Transverse colon (tissue), 4 donors: ENCODE measurements at regions not wholly inside any gene's neighbourhood (a gene's known extent, or its start where the extent isn't known, plus 50 kb on each side); places are given as distances from the start of the nearest gene placed in this dataset.

Experiments used
- DNase-seq: peaks from one replicate; pipeline ENCODE4 v3.0.0-alpha.2; 2019
- H3K27ac ChIP-seq, 4 donors: fragments of 200-600 bp; sonication (generic); 2 replicates each; pipeline ENCODE4 v1.5.1; 2016 to 2018; ENCODE audit warnings: inconsistent platforms in 4 of 4
- H3K27me3 ChIP-seq: fragments of 200-600 bp; sonication (generic); 2 replicates; pipeline ENCODE4 v1.5.1; 2017; ENCODE audit warnings: inconsistent platforms
- H3K36me3 ChIP-seq, 4 donors: fragments of 200-600 bp; sonication (generic); 2 replicates each; pipeline ENCODE4 v1.5.1; 2017 to 2019; ENCODE audit warnings: inconsistent platforms in 4 of 4
- H3K4me1 ChIP-seq, 4 donors: fragments of 200-600 bp; sonication (generic); 2 replicates each; pipeline ENCODE4 v1.5.1; 2017 to 2020; ENCODE audit warnings: inconsistent platforms in 4 of 4
- H3K4me3 ChIP-seq, 4 donors: fragments of 200-600 bp; sonication (generic); 1 replicate in 1 of 4; 2 replicates in 3 of 4; pipeline versions ENCODE4 v1.5.1 to v1.6.1; 2017 to 2019; ENCODE audit warnings: inconsistent platforms in 4 of 4
- H3K9me3 ChIP-seq, 2 donors: fragments of 200-600 bp; sonication (generic); 2 replicates each; pipeline ENCODE4 v1.5.1; 2017 to 2019; ENCODE audit warnings: inconsistent platforms in 2 of 2
- CTCF ChIP-seq, 5 experiments: fragments of 200-600 bp in 3 of 5; fragments of 450-650 bp in 2 of 5; sonication (generic) in 3 of 5; IDR thresholded peaks; 1 replicate in 2 of 5; 2 replicates in 3 of 5; pipeline ENCODE4 v1.5.1; 2016 to 2017; ENCODE audit warnings: antibody characterized with exemption in 5 of 5, inconsistent platforms in 3 of 5, mild to moderate bottlenecking in 2 of 5, moderate library complexity in 1 of 5
- EP300 ChIP-seq: sonication (generic); formaldehyde crosslinking; IDR thresholded peaks from one replicate; pipeline ENCODE4 v1.6.1; 2017; ENCODE audit warnings: antibody characterized with exemption, low read depth
- POLR2A ChIP-seq: fragments of 450-650 bp; IDR thresholded peaks from one replicate; pipeline ENCODE4 v1.6.1; 2016; ENCODE audit warnings: antibody characterized with exemption, mild to moderate bottlenecking, moderate library complexity
- POLR2AphosphoS5 ChIP-seq, 3 donors: sonication (generic); formaldehyde crosslinking; IDR thresholded peaks; one replicate each; pipeline ENCODE4 v1.6.1; 2016; ENCODE audit warnings: antibody characterized with exemption in 3 of 3
- WGBS, 2 donors: methylation state at CpG; one replicate each; pipeline ENCODE4 v1.1.5; 2018; ENCODE audit warnings: low coverage in 1 of 2; 5-methylcytosine and 5-hydroxymethylcytosine counted together
- in situ Hi-C, 4 donors: fragments of 200-750 bp; cut with MboI; loops; one replicate each; pipeline versions ENCODE4 v1.15.0 to v1.15.1; 2017; ENCODE audit warnings: low sequenced_read_pairs in 3 of 4, low pct_ligation_motif_present in 1 of 4, low pct_unique_long_range_greater_than_20kb in 1 of 4
- intact Hi-C: fragments of 100-400 bp; cut with DNase I; formaldehyde crosslinking; loops from one replicate; pipeline ENCODE4 v1.15.1; 2023; ENCODE audit warnings: low total_unique reads

GRCh38 chr4:56217343-56217890 is 169.9 kb downstream of the AASDH start:
- WGBS, 2 donors = 53 to 65% methylated on average over 3 of the region's 3 CpGs
- intact Hi-C loops = no loop called here
- H3K27me3 ChIP-seq = no peaks in the 10 kb centered on the region
- TF ChIP-seq POLR2A (no peak), POLR2AphosphoS5 (IDR thresholded peaks at IDR 0.05) (no peak), CTCF (IDR thresholded peaks at IDR 0.05) (no peak), EP300 (no peak)
- in situ Hi-C loops = no loop called here
- peaks cover 0 to 31% (median 8%) of the 10 kb centered on the region in 4 donors for H3K4me1 ChIP-seq
- no peaks in the 10 kb centered on the region for H3K36me3 ChIP-seq
- H3K4me3 ChIP-seq = no peak overlapping the region
- peak overlapping the region; percentile 1 to 51 (median 40) for H3K27ac ChIP-seq
- no peak for DNase-seq
- no peaks in the 10 kb centered on the region for H3K9me3 ChIP-seq

- H3K4me1 ChIP-seq = peaks cover 0 to 32% (median 8%) of the 10 kb centered on the region in 4 donors
- TF ChIP-seq EP300 = no peak
- TF ChIP-seq CTCF (IDR thresholded peaks at IDR 0.05) = no peak
- no peak for TF ChIP-seq POLR2A
- no peak for TF ChIP-seq POLR2AphosphoS5 (IDR thresholded peaks at IDR 0.05)
- in situ Hi-C loops (no loop called here), intact Hi-C loops (no loop called here)
- H3K9me3 ChIP-seq = peaks cover 0 to 5% of the 10 kb centered on the region in 2 donors
- peak overlapping the region; percentile 40 to 75 (median 65) for H3K27ac ChIP-seq
- peak; percentile 72 for DNase-seq
- H3K27me3 ChIP-seq = no peaks in the 10 kb centered on the region
- WGBS, 2 donors = 0 to 26% methylated on average over 1 to 3 of the region's 3 CpGs
- H3K4me3 ChIP-seq = no peak overlapping the region
- no peaks in the 10 kb centered on the region for H3K36me3 ChIP-seq
These were observed 171.4 kb downstream of the AASDH start for GRCh38 chr4:56215901-56216300.

GRCh38 chr4:56215141-56215783 is 172.0 kb downstream of the AASDH start:
- intact Hi-C loops (no loop called here), in situ Hi-C loops (no loop called here)
- Histone ChIP-seq H3K9me3 (peaks cover 0 to 5% of the 10 kb centered on the region in 2 donors), H3K27ac (peak overlapping the region; percentile 40 to 75 (median 65)), H3K4me1 (peaks cover 0 to 32% (median 8%) of the 10 kb centered on the region in 4 donors), H3K4me3 (no peak overlapping the region), H3K36me3 (no peaks in the 10 kb centered on the region), H3K27me3 (no peaks in the 10 kb centered on the region)
- 41% methylated on average over 4 of the region's 4 CpGs for WGBS, 2 donors
- TF ChIP-seq POLR2AphosphoS5 (IDR thresholded peaks at IDR 0.05) = no peak
- TF ChIP-seq POLR2A = no peak
- no peak for DNase-seq

- in situ Hi-C loops = no loop called here
- no peak overlapping the region for H3K27ac ChIP-seq
- no peaks in the 10 kb centered on the region for H3K27me3 ChIP-seq
- DNase-seq = no peak
- 91 to 96% methylated on average over 3 of the region's 3 CpGs for WGBS, 2 donors
- no peaks in the 10 kb centered on the region for H3K36me3 ChIP-seq
- H3K9me3 ChIP-seq = peaks cover 0 to 5% of the 10 kb centered on the region in 2 donors
- peaks cover 0 to 32% (median 8%) of the 10 kb centered on the region in 4 donors for H3K4me1 ChIP-seq
- no peak overlapping the region for H3K4me3 ChIP-seq
- TF ChIP-seq EP300 = no peak
- TF ChIP-seq CTCF (IDR thresholded peaks at IDR 0.05) = no peak
- TF ChIP-seq POLR2AphosphoS5 (IDR thresholded peaks at IDR 0.05) = no peak
- TF ChIP-seq POLR2A = no peak
- intact Hi-C loops = no loop called here
These were observed 173.7 kb downstream of the AASDH start for GRCh38 chr4:56213543-56213942.
